A673 (cell line): ENCODE measurements at regions not wholly inside any gene's neighbourhood (a gene's known extent, or its start where the extent isn't known, plus 50 kb on each side); places are given as distances from the start of the nearest gene placed in this dataset.

ENCODE experiments used
- BruUV-seq: library from RNA; stranded (reverse); fragments of 400-500 nt; replicated peaks from 2 replicates; lab custom pipeline; 2021; lab: Mats Ljungman, UMichigan
- CTCF ChIA-PET: fragments of 300-600 bp; sonication (Branson Sonifier 250); formaldehyde crosslinking; loops from one replicate; lab custom pipeline; 2022; ENCODE audit warnings: antibody characterized with exemption; lab: Charles Lee
- POLR2A ChIA-PET: fragments of 300-600 bp; sonication (Branson Sonifier 250); formaldehyde crosslinking; loops from one replicate; lab custom pipeline; 2022; ENCODE audit warnings: antibody characterized with exemption; ENCODE audit not compliant: low non-redundant PET; lab: Charles Lee
- DNase-seq: peaks from one replicate; pipeline ENCODE4 v3.0.0-alpha.2; 2015; ENCODE audit warnings: low spot score
- H3K27ac ChIP-seq: fragments of 200-600 bp; sonication (generic); 2 replicates; pipeline ENCODE4 v1.5.1; 2016; ENCODE audit warnings: mixed run types, low read depth, mild to moderate bottlenecking, mixed read lengths, antibody characterized with exemption, low read length; ENCODE audit not compliant: poor library complexity, severe bottlenecking
- H3K27me3 ChIP-seq: fragments of 200-600 bp; sonication (generic); replicated peaks from 2 replicates; pipeline ENCODE4 v1.6.1; 2017; ENCODE audit warnings: mixed run types, low read depth, mild to moderate bottlenecking, mixed read lengths, antibody characterized with exemption, low read length; ENCODE audit not compliant: insufficient read depth, poor library complexity
- H3K36me3 ChIP-seq: fragments of 200-600 bp; sonication (generic); 2 replicates; pipeline ENCODE4 v1.6.1; 2016; ENCODE audit warnings: mixed run types, mild to moderate bottlenecking, mixed read lengths, antibody characterized with exemption, low read length; ENCODE audit not compliant: insufficient read depth, poor library complexity, severe bottlenecking
- H3K4me1 ChIP-seq: fragments of 200-600 bp; sonication (generic); 2 replicates; pipeline ENCODE4 v1.6.1; 2017; ENCODE audit warnings: mixed run types, mild to moderate bottlenecking, mixed read lengths, antibody characterized with exemption, low read length; ENCODE audit not compliant: insufficient read depth, poor library complexity, severe bottlenecking
- H3K4me3 ChIP-seq: fragments of 200-600 bp; sonication (generic); 2 replicates; pipeline ENCODE4 v1.5.1; 2016; ENCODE audit warnings: low read depth, mixed run types, mild to moderate bottlenecking, mixed read lengths, low read length; ENCODE audit not compliant: poor library complexity, severe bottlenecking
- H3K9me3 ChIP-seq: fragments of 200-600 bp; sonication (generic); 2 replicates; pipeline ENCODE4 v1.6.1; 2016; ENCODE audit warnings: mixed run types, low read depth, mild to moderate bottlenecking, mixed read lengths, antibody characterized with exemption, low read length; ENCODE audit not compliant: poor library complexity, severe bottlenecking
- CTCF ChIP-seq: fragments of 300-800, 200-600 bp; sonication (generic); conservative IDR thresholded peaks from 2 replicates; pipeline ENCODE4 v1.5.1; 2017; ENCODE audit warnings: low read depth, mild to moderate bottlenecking, antibody characterized with exemption, low read length, moderate library complexity, mixed read lengths
- EZH2 ChIP-seq: fragments of 200-600 bp; sonication (generic); IDR thresholded peaks from 2 replicates; pipeline ENCODE4 v1.6.1; 2017; ENCODE audit warnings: borderline replicate concordance, low read depth, mild to moderate bottlenecking, mixed read lengths, antibody characterized with exemption, low read length; ENCODE audit not compliant: poor library complexity, severe bottlenecking
- intact Hi-C: fragments of 100-400 bp; cut with micrococcal nuclease; formaldehyde crosslinking; loops from one replicate; pipeline ENCODE4 v1.10.0; 2022; ENCODE audit not compliant: unreplicated experiment

DNA sequence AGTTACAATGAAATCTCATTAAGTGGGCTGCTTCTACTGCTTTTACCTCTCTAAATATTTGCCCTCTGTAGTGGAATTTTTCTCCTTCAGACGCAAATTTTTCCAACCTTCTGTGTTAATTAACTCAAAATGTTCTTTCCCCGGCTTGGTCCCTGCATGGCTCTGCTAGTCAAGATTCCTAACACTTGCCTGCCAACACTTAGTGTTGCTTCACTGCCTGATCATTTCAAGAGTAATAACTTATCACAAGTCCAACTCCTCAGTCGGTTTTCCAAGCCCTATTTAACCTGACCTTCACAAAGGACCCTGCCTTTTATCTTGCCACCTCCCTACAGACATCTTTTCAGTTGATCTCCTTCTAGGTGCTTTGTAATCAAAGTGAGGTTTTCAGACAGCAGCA lies 142.7 kb downstream of the HRH4 start:
- BruUV-seq, result no TSS peak
- no peak for TF ChIP-seq EZH2

GRCh38 chr18:24605444-24605843 lies 145.0 kb downstream of the HRH4 start:
- intact Hi-C loops, result no loop called here
- no TSS peak for BruUV-seq
- H3K36me3 ChIP-seq, result no peaks in the 10 kb centered on the region
- ChIA-PET CTCF (no interaction called here), POLR2A (no interaction called here)
- peaks cover 29% of the 10 kb centered on the region for H3K27me3 ChIP-seq
- no peaks in the 10 kb centered on the region for H3K9me3 ChIP-seq
- TF ChIP-seq EZH2 (no peak), CTCF (no peak)
- H3K4me1 ChIP-seq, result no peaks in the 10 kb centered on the region
- H3K4me3 ChIP-seq, result no peak overlapping the region
- H3K27ac ChIP-seq, result no peak overlapping the region
- no peak for DNase-seq

More for the DNA sequence above, 142.7 kb downstream of the HRH4 start:
- Histone ChIP-seq H3K4me1 (no peaks in the 10 kb centered on the region), H3K4me3 (no peak overlapping the region), H3K27ac (no peak overlapping the region), H3K9me3 (no peaks in the 10 kb centered on the region), H3K36me3 (no peaks in the 10 kb centered on the region), H3K27me3 (peaks cover 34% of the 10 kb centered on the region)
- intact Hi-C loops, result loop anchor here (5.0 kb wide), 1 partner anchor 1554 kb away; no protein-coding TSS in a partner anchor
- POLR2A ChIA-PET, result no interaction called here
- no peak for DNase-seq
- CTCF ChIA-PET, result no interaction called here

DNA sequence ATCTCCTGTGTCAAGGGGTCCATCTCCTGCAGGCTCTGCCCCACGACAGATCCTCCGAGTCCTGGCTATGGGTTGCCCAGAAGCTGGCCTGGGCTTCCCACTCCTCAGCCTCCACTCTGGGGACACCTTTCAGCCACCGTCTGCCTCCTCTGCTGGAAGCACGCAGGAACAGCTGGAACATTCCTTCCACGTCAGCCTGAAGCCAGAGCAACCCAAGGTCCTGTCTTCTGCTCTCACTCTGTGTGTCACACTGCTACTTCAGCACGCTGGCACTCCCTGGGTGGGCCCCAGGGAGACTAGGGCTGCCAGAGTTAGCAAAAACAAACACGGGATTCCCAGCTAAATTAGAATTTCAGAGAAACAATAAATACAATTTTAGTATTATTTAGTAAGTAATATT lies 148.8 kb downstream of the HRH4 start:
- intact Hi-C loops, result no loop called here
- Histone ChIP-seq H3K27me3 (peaks cover 13% of the 10 kb centered on the region), H3K9me3 (no peaks in the 10 kb centered on the region), H3K4me1 (no peaks in the 10 kb centered on the region), H3K36me3 (no peaks in the 10 kb centered on the region), H3K27ac (no peak overlapping the region), H3K4me3 (no peak overlapping the region)
- ChIA-PET POLR2A (no interaction called here), CTCF (no interaction called here)
- no peak for DNase-seq
- BruUV-seq, result no TSS peak
- TF ChIP-seq EZH2 (no peak), CTCF (no peak)

DNA sequence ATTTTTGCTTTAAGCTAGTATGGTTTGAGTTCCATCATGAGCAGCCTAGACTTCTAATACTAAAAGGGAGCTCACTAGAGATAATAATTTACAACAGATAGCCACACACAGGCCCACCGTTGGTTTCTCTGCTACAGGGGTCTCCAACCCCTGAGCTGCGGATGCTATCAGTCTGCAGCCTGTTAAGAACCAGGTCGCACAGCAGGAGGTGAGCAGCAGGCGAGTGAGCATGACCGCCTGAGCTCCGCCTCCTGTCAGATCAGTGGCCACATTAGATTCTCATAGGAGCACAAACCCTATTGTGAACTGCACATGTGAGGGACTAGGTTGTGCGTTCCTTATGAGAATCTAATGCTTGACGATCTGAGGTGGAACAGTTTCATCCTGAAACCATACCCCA lies 150.6 kb downstream of the HRH4 start:
- ChIA-PET CTCF (no interaction called here), POLR2A (no interaction called here)
- no peak overlapping the region for H3K4me3 ChIP-seq
- no peaks in the 10 kb centered on the region for H3K9me3 ChIP-seq
- no TSS peak for BruUV-seq
- intact Hi-C loops, result no loop called here
- H3K27me3 ChIP-seq, result peaks cover 8% of the 10 kb centered on the region
- no peak for TF ChIP-seq EZH2
- H3K36me3 ChIP-seq, result no peaks in the 10 kb centered on the region
- DNase-seq, result no peak
- no peaks in the 10 kb centered on the region for H3K4me1 ChIP-seq
- H3K27ac ChIP-seq, result no peak overlapping the region
